B cell (primary cell): ENCODE measurements at regions not wholly inside any gene's neighbourhood (a gene's known extent, or its start where the extent isn't known, plus 50 kb on each side); places are given as distances from the start of the nearest gene placed in this dataset.

Source experiments
- ATAC-seq: fragments of 200-7000 bp; cut with Tn5 transposase; one replicate; pipeline ENCODE4 v1.10.0; 2021; ENCODE audit warnings: low read depth, mild to moderate bottlenecking, moderate number of reproducible peaks, moderate library complexity
- CTCF ChIA-PET: fragments of 350-600 bp; sonication (Branson Sonifier 250); formaldehyde crosslinking; loops from one replicate; lab custom pipeline; 2021; ENCODE audit warnings: antibody characterized with exemption, inconsistent platforms; lab: Charles Lee
- POLR2A ChIA-PET: fragments of 350-600 bp; sonication (Branson Sonifier 250); formaldehyde crosslinking; loops from one replicate; lab custom pipeline; 2021; ENCODE audit warnings: antibody characterized with exemption; lab: Charles Lee
- DNase-seq: peaks from one replicate; pipeline ENCODE4 v3.0.0; 2013
- H2AFZ ChIP-seq: 2 replicates; pipeline ENCODE4 v1.6.1; 2012; ENCODE audit warnings: mild to moderate bottlenecking, low read depth, low read length; ENCODE audit not compliant: insufficient read depth, poor library complexity, severe bottlenecking
- H3K27ac ChIP-seq, 2 donors: 1 replicate in 1 of 2; 2 replicates in 1 of 2; pipeline ENCODE4 v1.5.1; 2012 to 2013; ENCODE audit warnings: low read length in 2 of 2, mild to moderate bottlenecking in 2 of 2, moderate library complexity in 1 of 2
- H3K27me3 ChIP-seq, 4 experiments: fragments of 200-600 bp in 1 of 4; sonication (generic) in 1 of 4; replicated peaks in 1 of 4; 1 replicate in 2 of 4; 2 replicates in 2 of 4; pipeline versions ENCODE4 v1.6.1 to v1.7.0; 2013 to 2016; ENCODE audit warnings: low read length in 3 of 4, mild to moderate bottlenecking in 2 of 4, mixed read lengths in 1 of 4, moderate library complexity in 1 of 4; ENCODE audit not compliant: insufficient read depth in 4 of 4, control insufficient read depth in 3 of 4; ENCODE audit errors: control extremely low read depth in 1 of 4
- H3K36me3 ChIP-seq, 2 experiments: replicated peaks in 1 of 2; 1 replicate in 1 of 2; 2 replicates in 1 of 2; pipeline versions ENCODE4 v1.6.1 to v1.7.1; 2013; ENCODE audit warnings: low read length in 1 of 2; ENCODE audit not compliant: insufficient read depth in 2 of 2, control insufficient read depth in 1 of 2; ENCODE audit errors: control extremely low read depth in 1 of 2, extremely low read depth in 1 of 2
- H3K4me1 ChIP-seq, 2 donors: fragments of 200-600 bp in 1 of 2; sonication (generic) in 1 of 2; 1 replicate in 1 of 2; 2 replicates in 1 of 2; pipeline versions ENCODE4 v1.5.1 to v1.6.1; 2013 to 2017; ENCODE audit warnings: low read length in 2 of 2; ENCODE audit not compliant: control insufficient read depth in 2 of 2, insufficient read depth in 2 of 2
- H3K4me2 ChIP-seq: replicated peaks from 2 replicates; pipeline ENCODE3; 2012; ENCODE audit warnings: mild to moderate bottlenecking, low read depth, low read length; ENCODE audit not compliant: poor library complexity, severe bottlenecking
- H3K4me3 ChIP-seq, 5 experiments: fragments of 200-600 bp in 1 of 5; sonication (generic) in 1 of 5; 1 replicate in 3 of 5; 2 replicates in 2 of 5; pipeline versions ENCODE4 v1.5.1 to v1.7.0; 2011 to 2016; ENCODE audit warnings: low read length in 4 of 5, mild to moderate bottlenecking in 4 of 5, low read depth in 2 of 5, control low read depth in 1 of 5, moderate library complexity in 1 of 5; ENCODE audit not compliant: insufficient read depth in 1 of 5; ENCODE audit errors: control extremely low read depth in 1 of 5, extremely low read depth in 1 of 5
- H3K79me2 ChIP-seq: fragments of 200-600 bp; sonication (generic); one replicate; pipeline ENCODE4 v1.6.0; 2016; ENCODE audit warnings: low read length; ENCODE audit not compliant: control insufficient read depth, insufficient read depth
- H3K9ac ChIP-seq: fragments of 200-600 bp; sonication (generic); 2 replicates; pipeline ENCODE4 v1.6.1; 2017; ENCODE audit warnings: mild to moderate bottlenecking, low read length, moderate library complexity
- H3K9me3 ChIP-seq, 3 donors: one replicate each; pipeline versions ENCODE4 v1.6.1 to v1.7.1; 2013; ENCODE audit warnings: low read length in 2 of 3; ENCODE audit not compliant: control insufficient read depth in 2 of 3, insufficient read depth in 1 of 3; ENCODE audit errors: control extremely low read depth in 1 of 3
- H4K20me1 ChIP-seq: 2 replicates; pipeline ENCODE4 v1.6.0; 2012; ENCODE audit warnings: mild to moderate bottlenecking, low read length; ENCODE audit not compliant: insufficient read depth, control insufficient read depth, poor library complexity, severe bottlenecking
- H3K27ac Mint-ChIP-seq: one replicate; pipeline ENCODE4 v1.8.0; 2021; ENCODE audit warnings: mixed read lengths
- H3K27me3 Mint-ChIP-seq: one replicate; pipeline ENCODE4 v1.8.0; 2021; ENCODE audit warnings: mixed read lengths
- H3K4me1 Mint-ChIP-seq: one replicate; pipeline ENCODE4 v1.8.0; 2021; ENCODE audit warnings: mixed read lengths
- H3K4me3 Mint-ChIP-seq: one replicate; pipeline ENCODE4 v1.8.0; 2021; ENCODE audit warnings: mixed read lengths
- H3K9me3 Mint-ChIP-seq: one replicate; pipeline ENCODE4 v1.8.0; 2022; ENCODE audit warnings: mixed read lengths; ENCODE audit not compliant: insufficient read depth
- EZH2 ChIP-seq: IDR thresholded peaks from 2 replicates; pipeline ENCODE4 v1.6.1; 2012; ENCODE audit warnings: borderline replicate concordance, low read depth, mild to moderate bottlenecking, moderate library complexity, low read length; ENCODE audit not compliant: insufficient read depth, poor library complexity, severe bottlenecking
- WGBS: methylation state at CpG from one replicate; pipeline ENCODE4 v1.1.5; 2013; ENCODE audit warnings: missing lambda C conversion rate; ENCODE audit not compliant: insufficient coverage; 5-methylcytosine and 5-hydroxymethylcytosine counted together
- intact Hi-C: fragments of 100-400 bp; cut with micrococcal nuclease; formaldehyde crosslinking; loops from one replicate; pipeline ENCODE4 v1.10.0; 2022
- TF ChIP-seq, protein P1 (sequence below): fragments of 200-600 bp; IDR thresholded peaks from one replicate; pipeline ENCODE4 v1.8.0; 2022; ENCODE audit warnings: antibody characterized with exemption, mild to moderate bottlenecking

DNA sequence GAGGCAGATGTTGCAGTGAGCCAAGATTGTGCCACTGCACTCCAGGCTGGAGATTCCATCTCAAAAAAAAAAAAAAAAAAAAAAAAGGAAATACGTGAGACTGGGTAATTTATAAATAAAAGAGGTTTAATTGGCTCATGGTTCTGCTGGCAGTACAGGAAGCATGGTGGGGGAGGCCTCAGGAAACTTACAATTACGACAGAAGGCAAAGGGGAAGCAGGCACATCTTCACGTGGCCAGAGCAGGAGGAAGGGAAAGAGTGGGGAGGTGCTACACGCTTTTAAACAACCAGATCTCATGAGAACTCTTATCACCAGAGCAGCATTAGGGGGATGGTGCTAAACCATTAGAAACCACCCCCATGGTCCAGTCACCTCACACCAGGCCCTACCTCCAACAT lies 138.2 kb upstream of the IL12A start:
- Histone ChIP-seq H3K4me3 (no peak overlapping the region), H3K27ac (no peak overlapping the region), H3K79me2 (no peaks in the 10 kb centered on the region), H2AFZ (no peak overlapping the region), H3K9ac (no peak overlapping the region), H3K27me3 (peaks cover 0 to 6% (median 0%) of the 10 kb centered on the region in 4 experiments), H3K4me2 (no peak overlapping the region), H4K20me1 (no peaks in the 10 kb centered on the region), H3K4me1 (peaks cover 4 to 5% of the 10 kb centered on the region in 2 donors), H3K9me3 (peaks cover 2 to 5% (median 3%) of the 10 kb centered on the region in 3 donors), H3K36me3 (no peaks in the 10 kb centered on the region)
- TF ChIP-seq, protein P1, sequence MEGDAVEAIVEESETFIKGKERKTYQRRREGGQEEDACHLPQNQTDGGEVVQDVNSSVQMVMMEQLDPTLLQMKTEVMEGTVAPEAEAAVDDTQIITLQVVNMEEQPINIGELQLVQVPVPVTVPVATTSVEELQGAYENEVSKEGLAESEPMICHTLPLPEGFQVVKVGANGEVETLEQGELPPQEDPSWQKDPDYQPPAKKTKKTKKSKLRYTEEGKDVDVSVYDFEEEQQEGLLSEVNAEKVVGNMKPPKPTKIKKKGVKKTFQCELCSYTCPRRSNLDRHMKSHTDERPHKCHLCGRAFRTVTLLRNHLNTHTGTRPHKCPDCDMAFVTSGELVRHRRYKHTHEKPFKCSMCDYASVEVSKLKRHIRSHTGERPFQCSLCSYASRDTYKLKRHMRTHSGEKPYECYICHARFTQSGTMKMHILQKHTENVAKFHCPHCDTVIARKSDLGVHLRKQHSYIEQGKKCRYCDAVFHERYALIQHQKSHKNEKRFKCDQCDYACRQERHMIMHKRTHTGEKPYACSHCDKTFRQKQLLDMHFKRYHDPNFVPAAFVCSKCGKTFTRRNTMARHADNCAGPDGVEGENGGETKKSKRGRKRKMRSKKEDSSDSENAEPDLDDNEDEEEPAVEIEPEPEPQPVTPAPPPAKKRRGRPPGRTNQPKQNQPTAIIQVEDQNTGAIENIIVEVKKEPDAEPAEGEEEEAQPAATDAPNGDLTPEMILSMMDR: no peak
- no peak for TF ChIP-seq EZH2
- ChIA-PET POLR2A (no interaction called here), CTCF (no interaction called here)
- Mint-ChIP-seq H3K27me3 (peaks cover 20% of the 10 kb centered on the region), H3K4me1 (no peaks in the 10 kb centered on the region), H3K27ac (no peak overlapping the region), H3K4me3 (no peak overlapping the region), H3K9me3 (no peaks in the 10 kb centered on the region)
- WGBS: no CpG with 5 or more reads among the region's 4 CpGs
- intact Hi-C loops: no loop called here
- ATAC-seq (no peak), DNase-seq (no peak)

DNA sequence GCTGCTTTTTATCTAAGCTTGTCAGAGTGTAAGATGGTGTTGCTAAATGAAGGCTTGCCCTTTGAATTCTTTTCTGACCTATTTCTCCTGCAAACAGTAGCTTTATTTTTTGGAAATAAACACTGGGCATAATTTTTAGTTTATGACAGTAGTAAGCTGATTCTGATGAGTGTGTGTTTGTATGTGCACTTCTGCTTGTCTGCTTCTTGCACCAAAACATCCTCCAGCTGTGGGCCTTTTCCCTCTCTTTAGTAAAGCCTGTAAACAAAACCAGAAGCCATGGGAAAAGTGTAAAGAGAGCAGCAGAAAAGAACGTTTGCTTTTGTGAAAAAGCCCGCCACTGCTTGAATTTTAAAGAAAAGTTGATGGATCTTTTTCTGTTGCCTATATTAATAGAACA lies 136.4 kb upstream of the IL12A start:
- CTCF ChIA-PET: interaction anchor here (1.0 kb wide), 1 partner anchor 33 kb away, joined by 3 read pairs; no protein-coding TSS in a partner anchor
- ATAC-seq: no peak
- WGBS: no CpG with 5 or more reads among the region's 2 CpGs
- Histone ChIP-seq H3K27ac (no peak overlapping the region), H3K9ac (no peak overlapping the region), H3K4me1 (peaks cover 16 to 17% of the 10 kb centered on the region in 2 donors), H3K79me2 (no peaks in the 10 kb centered on the region), H3K4me2 (no peak overlapping the region), H3K4me3 (no peak overlapping the region), H3K9me3 (peaks cover 2 to 5% (median 3%) of the 10 kb centered on the region in 3 donors), H3K36me3 (no peaks in the 10 kb centered on the region), H3K27me3 (peaks cover 0 to 11% (median 0%) of the 10 kb centered on the region in 4 experiments), H2AFZ (no peak overlapping the region), H4K20me1 (no peaks in the 10 kb centered on the region)
- Mint-ChIP-seq H3K27ac (no peak overlapping the region), H3K4me1 (peaks cover 15% of the 10 kb centered on the region), H3K9me3 (no peaks in the 10 kb centered on the region), H3K27me3 (peaks cover 24% of the 10 kb centered on the region), H3K4me3 (no peak overlapping the region)
- TF ChIP-seq EZH2: no peak
- TF ChIP-seq, protein P1: no peak
- no peak for DNase-seq
- intact Hi-C loops: no loop called here
- POLR2A ChIA-PET: no interaction called here
